Muscle of arm (tissue), 1 donor: ENCODE measurements at regions not wholly inside any gene's neighbourhood (a gene's known extent, or its start where the extent isn't known, plus 50 kb on each side); places are given as distances from the start of the nearest gene placed in this dataset.

ENCODE experiments used
- DNase-seq: peaks from one replicate; pipeline ENCODE4 v3.0.0-alpha.2; 2013

GRCh38 chr2:9772035-9772998 is 71.0 kb upstream of the TAF1B start:
- DNase-seq: no peak

DNA sequence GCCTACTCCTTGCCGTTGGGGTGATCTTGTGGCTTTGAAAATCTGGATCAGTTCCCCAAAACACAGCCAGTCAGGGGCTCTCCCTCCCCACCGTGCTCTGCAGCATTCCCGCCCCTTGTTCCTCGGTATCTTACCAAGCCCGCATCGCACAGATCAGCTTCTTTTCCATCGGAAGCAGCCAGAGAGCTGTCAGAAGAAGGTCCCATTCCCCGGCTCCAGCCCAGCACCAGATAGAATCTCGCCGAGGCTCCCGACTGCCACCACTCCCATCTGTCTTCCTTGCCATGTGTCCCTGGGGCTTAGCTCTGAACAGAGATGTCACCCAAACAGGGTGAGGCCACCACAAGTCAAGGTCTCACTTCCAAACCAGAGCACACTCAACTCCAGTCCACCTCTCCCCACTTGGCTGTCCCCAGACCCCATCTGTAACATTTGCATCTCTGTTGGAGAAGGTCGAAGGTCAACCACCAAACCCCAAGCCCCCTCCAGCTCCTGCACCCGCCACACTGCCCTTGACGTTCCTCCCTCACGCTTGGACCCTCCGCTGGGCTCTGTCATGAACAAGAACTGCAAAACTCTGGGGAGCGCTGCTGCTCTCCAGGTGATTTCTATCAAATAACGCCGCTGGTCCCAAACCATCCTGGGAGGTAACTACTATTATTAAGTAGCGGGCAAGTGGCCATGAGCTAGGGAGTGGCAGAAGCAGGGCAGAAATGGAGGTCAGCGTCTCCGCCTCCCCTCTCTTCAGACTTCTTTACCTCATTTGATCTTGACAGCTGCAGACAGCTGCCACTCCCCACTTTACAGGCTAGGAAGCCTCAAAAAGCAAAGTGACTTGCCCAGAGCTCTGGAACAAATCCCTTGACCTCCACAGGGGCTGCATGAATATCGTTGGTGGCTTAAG is 70.0 kb upstream of the TAF1B start:
- no peak for DNase-seq

DNA sequence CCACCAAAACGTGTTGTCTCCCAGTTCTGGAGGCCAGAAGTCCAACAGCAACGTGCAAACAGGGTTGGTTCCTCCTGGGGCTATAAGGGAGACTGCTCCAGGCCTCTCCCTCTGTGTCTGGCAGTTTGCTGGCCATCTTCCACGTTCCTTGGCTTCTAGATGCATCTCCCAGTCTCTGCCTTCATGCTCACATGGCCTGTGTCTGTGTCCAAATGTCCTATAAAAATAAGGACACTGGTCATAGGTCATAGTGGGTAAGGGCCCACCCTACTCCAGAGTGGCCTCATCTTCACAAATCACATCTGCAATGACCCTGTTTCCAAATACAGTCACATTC is 69.4 kb upstream of the TAF1B start:
- no peak for DNase-seq

GRCh38 chr2:9774266-9774665 is 69.0 kb upstream of the TAF1B start:
- no peak for DNase-seq

DNA sequence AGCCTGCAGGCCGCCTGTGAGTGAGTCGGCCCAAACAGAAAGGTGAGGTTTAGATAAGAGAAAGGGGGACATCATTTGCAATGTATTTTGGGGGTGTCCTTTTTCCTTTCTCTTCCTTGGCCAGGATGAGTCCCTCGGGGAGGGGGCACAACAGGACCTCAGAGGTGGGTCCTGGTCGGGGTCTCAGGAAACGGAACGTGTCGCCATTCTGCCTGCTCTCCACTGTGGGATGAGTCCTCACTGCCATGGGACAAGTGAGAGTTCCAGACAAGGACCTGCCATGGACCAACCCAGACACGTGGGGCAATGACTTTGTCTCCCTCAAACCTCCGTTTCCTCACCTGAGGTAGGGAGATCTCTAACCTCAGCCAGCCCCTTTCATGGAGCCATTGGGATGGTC is 67.9 kb upstream of the TAF1B start:
- DNase-seq: no peak

DNA sequence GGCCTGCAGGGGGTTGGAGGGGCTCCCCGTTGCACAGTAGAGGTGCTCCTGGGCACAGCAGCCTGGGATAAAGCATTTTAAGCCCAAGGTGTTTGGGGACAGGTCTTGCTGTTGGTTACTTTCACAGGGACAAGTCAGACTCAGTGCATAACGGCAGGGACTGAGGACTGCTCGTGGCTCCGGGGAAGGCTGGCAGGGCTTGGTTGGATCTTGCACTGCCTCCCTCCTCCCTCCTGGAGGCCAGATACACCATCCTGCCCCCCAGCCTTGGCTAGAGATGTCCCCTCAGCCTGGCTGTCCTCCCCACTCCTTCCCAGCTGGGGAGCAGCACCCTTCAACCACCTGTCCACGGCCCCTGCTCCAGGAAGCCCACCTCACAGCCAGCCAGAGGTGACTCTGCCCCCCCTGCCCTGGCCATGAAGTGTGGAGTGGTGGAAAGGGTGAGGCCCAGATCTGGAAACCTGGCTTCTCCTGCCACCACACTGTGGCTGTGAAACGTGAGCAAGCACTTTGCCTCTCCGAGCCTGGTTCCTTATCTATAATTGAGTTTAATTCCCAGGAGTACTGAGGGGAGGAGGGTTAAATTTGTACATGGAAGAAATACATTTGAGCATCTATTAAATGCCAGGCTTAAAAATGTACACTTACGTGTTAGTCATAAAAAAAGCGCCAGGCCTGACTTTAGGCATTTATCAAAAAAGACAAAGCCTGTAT is 67.1 kb upstream of the TAF1B start:
- DNase-seq: no peak

GRCh38 chr2:9777081-9777480 is 66.2 kb upstream of the TAF1B start:
- DNase-seq: no peak

GRCh38 chr2:9778012-9778411 is 65.3 kb upstream of the TAF1B start:
- DNase-seq: no peak

- DNase-seq: no peak
These were observed 64.6 kb upstream of the TAF1B start for GRCh38 chr2:9778471-9779316.

GRCh38 chr2:9779596-9780264 is 63.5 kb upstream of the TAF1B start:
- no peak for DNase-seq

DNA sequence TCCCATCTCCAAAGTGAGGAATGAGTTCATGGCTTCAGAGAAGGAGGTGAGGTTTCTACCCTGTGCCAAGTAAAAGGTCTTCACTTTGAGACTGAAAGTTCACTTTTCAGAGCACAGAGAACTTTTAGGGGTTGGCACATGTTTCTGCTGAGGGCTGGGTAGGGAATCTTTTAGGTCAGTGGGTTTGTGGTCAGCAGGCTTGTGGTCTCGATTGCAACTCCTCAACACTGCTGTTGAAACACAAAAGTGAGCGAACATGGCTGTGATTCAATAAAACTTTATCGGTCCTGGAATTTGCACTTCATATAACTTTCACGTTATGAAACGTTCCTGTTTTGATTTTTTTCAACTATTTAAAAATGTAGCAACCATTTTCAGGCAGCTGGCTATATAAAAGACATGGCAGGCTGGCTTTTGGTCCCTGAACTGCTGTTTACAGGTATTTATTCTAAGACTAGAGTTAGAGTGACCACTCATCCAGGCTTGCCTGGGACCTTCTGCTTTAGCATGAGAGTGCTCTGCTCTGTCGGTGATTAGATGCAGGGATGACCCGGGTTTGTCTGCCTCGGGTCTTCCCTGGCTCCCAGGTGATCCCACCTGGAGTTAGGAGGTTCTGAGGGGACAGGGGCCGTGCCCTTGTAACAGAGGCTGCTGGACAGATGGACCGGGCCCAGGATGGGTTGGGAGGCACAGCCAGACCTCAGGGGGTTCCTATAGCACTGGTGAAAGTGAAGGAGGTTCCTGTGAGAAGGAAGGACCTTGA is 62.7 kb upstream of the TAF1B start:
- no peak for DNase-seq

DNA sequence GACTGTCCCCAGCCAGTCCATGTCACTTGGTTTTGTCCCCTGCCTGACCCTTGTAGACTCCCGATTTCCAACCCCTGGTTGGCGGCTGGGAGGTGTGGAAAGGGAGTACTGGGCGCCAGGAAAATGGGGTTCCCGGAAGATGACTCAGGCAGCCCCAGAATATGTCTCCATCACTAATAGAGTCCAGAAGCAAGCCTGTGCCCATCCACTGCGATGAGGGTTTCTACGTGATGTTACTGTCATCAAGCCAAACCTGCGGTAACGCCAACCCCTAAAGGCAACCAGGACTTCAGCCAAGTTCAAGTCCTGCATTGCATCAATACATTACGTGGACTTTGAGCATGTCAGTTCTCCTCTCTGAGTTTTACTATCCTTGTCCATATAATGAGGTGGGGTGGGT is 62.0 kb upstream of the TAF1B start:
- DNase-seq: no peak

GRCh38 chr2:9782197-9782719 is 61.0 kb upstream of the TAF1B start:
- no peak for DNase-seq

GRCh38 chr2:9789371-9789770 is 53.9 kb upstream of the TAF1B start:
- no peak for DNase-seq

- no peak for DNase-seq
These were observed 52.5 kb upstream of the TAF1B start for GRCh38 chr2:9790702-9791225.

DNA sequence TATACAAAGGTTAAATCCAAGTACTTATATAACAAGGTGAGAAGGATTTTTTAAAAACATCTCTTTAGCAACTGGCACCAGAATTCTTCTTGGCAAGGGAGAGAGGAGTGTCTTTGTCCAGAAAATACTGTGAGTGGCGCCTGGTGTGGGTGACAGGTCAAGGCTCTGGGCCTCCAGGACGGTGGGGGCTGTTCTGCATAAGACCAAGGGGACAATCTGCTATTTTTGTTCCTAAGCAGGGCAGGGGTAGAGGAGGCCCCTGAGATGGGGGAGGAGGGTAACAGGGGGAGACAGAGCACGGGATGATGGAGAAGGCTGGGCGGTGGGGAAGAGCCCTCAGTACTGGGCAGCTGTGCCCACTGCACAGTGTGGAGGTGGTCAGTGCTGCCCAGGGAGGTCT is 51.6 kb upstream of the TAF1B start:
- DNase-seq: no peak

DNA sequence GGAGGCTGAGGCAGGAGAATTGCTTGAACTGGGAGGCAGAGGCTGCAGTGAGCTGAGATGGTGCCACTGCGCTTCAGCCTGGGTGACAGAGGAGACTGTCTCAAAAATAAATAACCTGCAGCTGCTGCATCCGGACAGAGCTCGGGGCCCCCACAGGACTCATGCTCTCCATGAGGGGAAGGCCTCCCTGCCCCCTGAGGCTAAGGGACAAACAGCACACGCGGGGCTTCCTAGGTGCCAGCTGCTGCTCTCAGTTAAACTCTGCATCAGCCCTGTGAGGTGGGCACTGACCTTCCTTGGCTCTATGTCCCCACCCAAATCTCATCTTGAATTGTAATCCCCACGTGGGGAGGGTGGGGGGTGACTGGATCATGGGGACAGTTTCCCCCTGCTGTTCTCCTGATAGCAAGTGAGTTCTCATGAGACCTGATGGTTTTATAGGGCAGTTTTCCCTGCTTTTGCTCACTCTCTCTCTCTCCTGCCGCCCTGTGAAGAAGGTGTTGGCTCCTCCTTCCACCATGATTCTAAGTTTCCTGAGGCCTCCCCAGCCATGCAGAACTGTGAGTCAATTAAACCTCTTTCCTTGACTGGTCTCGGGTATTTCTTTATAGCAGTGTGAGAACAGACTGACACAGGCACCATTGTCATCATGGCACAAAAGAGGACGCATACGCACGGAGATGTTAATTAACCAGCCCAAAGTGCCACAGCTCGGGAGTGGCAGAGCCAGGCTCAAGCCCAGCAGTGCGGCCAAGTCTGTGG is 49.9 kb upstream of the TAF1B start:
- no peak for DNase-seq
